Fibroblast of lung (primary cell): ENCODE measurements at regions not wholly inside any gene's neighbourhood (a gene's known extent, or its start where the extent isn't known, plus 50 kb on each side); places are given as distances from the start of the nearest gene placed in this dataset.

Experiments used
- DNase-seq, 2 donors: peaks; one replicate each; pipeline versions ENCODE4 v3.0.0 to v3.0.0-alpha.2; 2010; ENCODE audit warnings: low read depth in 2 of 2
- H2AFZ ChIP-seq: 2 replicates; pipeline ENCODE4 v1.5.1; 2012; ENCODE audit warnings: low read length, control low read depth, inconsistent platforms
- H3K27ac ChIP-seq: 2 replicates; pipeline ENCODE4 v1.5.1; 2011; ENCODE audit warnings: low read length, control low read depth; ENCODE audit not compliant: insufficient read depth
- H3K27me3 ChIP-seq: 2 replicates; pipeline ENCODE4 v1.5.1; 2011; ENCODE audit warnings: mild to moderate bottlenecking, low read length; ENCODE audit not compliant: control insufficient read depth, insufficient read depth
- H3K36me3 ChIP-seq: 2 replicates; pipeline ENCODE4 v1.5.1; 2011; ENCODE audit warnings: low read length; ENCODE audit not compliant: control insufficient read depth, insufficient read depth
- H3K4me1 ChIP-seq: 2 replicates; pipeline ENCODE4 v1.5.1; 2011; ENCODE audit warnings: low read length; ENCODE audit not compliant: control insufficient read depth, insufficient read depth; ENCODE audit errors: extremely low read depth
- H3K4me2 ChIP-seq: 2 replicates; pipeline ENCODE4 v1.5.1; 2011; ENCODE audit warnings: low read length, control low read depth; ENCODE audit not compliant: insufficient read depth; ENCODE audit errors: extremely low read depth
- H3K4me3 ChIP-seq, 4 experiments: fragments of 200-600 bp in 1 of 4; sonication (generic) in 1 of 4; replicated peaks in 1 of 4; 2 replicates each; pipeline ENCODE4 v1.5.1; 2011 to 2016; ENCODE audit warnings: low read length in 4 of 4, low read depth in 3 of 4, mild to moderate bottlenecking in 3 of 4, control low read depth in 2 of 4, inconsistent platforms in 1 of 4, mixed read lengths in 1 of 4; ENCODE audit not compliant: insufficient read depth in 1 of 4; ENCODE audit errors: control extremely low read depth in 1 of 4
- H3K79me2 ChIP-seq: 2 replicates; pipeline ENCODE4 v1.5.1; 2012; ENCODE audit warnings: mild to moderate bottlenecking, low read length, inconsistent platforms; ENCODE audit not compliant: control insufficient read depth, insufficient read depth
- H3K9ac ChIP-seq: 2 replicates; pipeline ENCODE4 v1.5.1; 2011; ENCODE audit warnings: mild to moderate bottlenecking, low read length, control low read depth; ENCODE audit not compliant: insufficient read depth
- H3K9me3 ChIP-seq: 2 replicates; pipeline ENCODE4 v1.5.1; 2012; ENCODE audit warnings: low read depth, low read length; ENCODE audit not compliant: control insufficient read depth, insufficient read depth
- H4K20me1 ChIP-seq: 2 replicates; pipeline ENCODE4 v1.5.1; 2011; ENCODE audit warnings: low read length; ENCODE audit not compliant: control insufficient read depth, insufficient read depth; ENCODE audit errors: extremely low read depth
- CTCF ChIP-seq, 2 donors: IDR thresholded peaks in 1 of 2; conservative IDR thresholded peaks in 1 of 2; 1 replicate in 1 of 2; 2 replicates in 1 of 2; pipeline ENCODE4 v1.5.1; 2011 to 2012; ENCODE audit warnings: low read length in 2 of 2, control low read depth in 1 of 2, inconsistent platforms in 1 of 2, low read depth in 1 of 2, mild to moderate bottlenecking in 1 of 2
- EZH2 ChIP-seq: IDR thresholded peaks from 2 replicates; pipeline ENCODE4 v1.5.1; 2012; ENCODE audit warnings: low read length, control low read depth, mild to moderate bottlenecking; ENCODE audit errors: missing control alignments

GRCh38 chr9:115525111-115526058 lies 407.4 kb upstream of the TNC start:
- no peaks in the 10 kb centered on the region for H3K4me1 ChIP-seq
- H3K36me3 ChIP-seq, result no peaks in the 10 kb centered on the region
- H3K4me2 ChIP-seq, result no peak overlapping the region
- TF ChIP-seq EZH2 (no peak), CTCF (conservative IDR thresholded peaks at IDR 0.05 in 1 of 2, IDR thresholded peaks at IDR 0.05 in 1 of 2; ENCODE audit: low read depth in 1 of 2, low read length in 2 of 2) (no peak)
- H3K9me3 ChIP-seq, result no peaks in the 10 kb centered on the region
- H4K20me1 ChIP-seq, result no peaks in the 10 kb centered on the region
- no peaks in the 10 kb centered on the region for H3K27me3 ChIP-seq
- H3K9ac ChIP-seq, result no peak overlapping the region
- DNase-seq, result no peak
- H2AFZ ChIP-seq, result no peak overlapping the region
- H3K4me3 ChIP-seq, result no peak overlapping the region
- no peak overlapping the region for H3K27ac ChIP-seq
- H3K79me2 ChIP-seq, result no peaks in the 10 kb centered on the region

- TF ChIP-seq EZH2 (no peak), CTCF (conservative IDR thresholded peaks at IDR 0.05 in 1 of 2, IDR thresholded peaks at IDR 0.05 in 1 of 2; ENCODE audit: low read depth in 1 of 2, low read length in 2 of 2) (no peak)
- Histone ChIP-seq H3K4me2 (peak overlapping the region; percentile 45), H4K20me1 (no peaks in the 10 kb centered on the region), H3K27me3 (no peaks in the 10 kb centered on the region), H2AFZ (no peak overlapping the region), H3K27ac (peak overlapping the region; percentile 61), H3K4me1 (peaks cover 3% of the 10 kb centered on the region), H3K36me3 (no peaks in the 10 kb centered on the region), H3K9me3 (no peaks in the 10 kb centered on the region), H3K79me2 (no peaks in the 10 kb centered on the region), H3K4me3 (no peak overlapping the region), H3K9ac (no peak overlapping the region)
- peak; percentile 64 to 94 for DNase-seq
These were observed 413.6 kb upstream of the TNC start for GRCh38 chr9:115531410-115532125.

- DNase-seq, result no peak
- H3K4me3 ChIP-seq, result no peak overlapping the region
- no peak for TF ChIP-seq CTCF (conservative IDR thresholded peaks at IDR 0.05 in 1 of 2, IDR thresholded peaks at IDR 0.05 in 1 of 2; ENCODE audit: low read depth in 1 of 2, low read length in 2 of 2)
- TF ChIP-seq EZH2, result no peak
- no peaks in the 10 kb centered on the region for H3K36me3 ChIP-seq
- H3K4me1 ChIP-seq, result peaks cover 3% of the 10 kb centered on the region
- no peak overlapping the region for H2AFZ ChIP-seq
- no peaks in the 10 kb centered on the region for H4K20me1 ChIP-seq
- no peaks in the 10 kb centered on the region for H3K9me3 ChIP-seq
- no peak overlapping the region for H3K9ac ChIP-seq
- no peak overlapping the region for H3K4me2 ChIP-seq
- no peaks in the 10 kb centered on the region for H3K27me3 ChIP-seq
- H3K79me2 ChIP-seq, result no peaks in the 10 kb centered on the region
- H3K27ac ChIP-seq, result no peak overlapping the region
These were observed 415.6 kb upstream of the TNC start for GRCh38 chr9:115533511-115533910.
